Lower lobe of right lung (tissue), 2 donors: ENCODE measurements at regions not wholly inside any gene's neighbourhood (a gene's known extent, or its start where the extent isn't known, plus 50 kb on each side); places are given as distances from the start of the nearest gene placed in this dataset.

Experiments used
- ATAC-seq, 2 donors: fragments of 200-7000 bp; cut with Tn5 transposase; one replicate each; pipeline ENCODE4 v1.9.1; 2020 to 2022; ENCODE audit warnings: mild to moderate bottlenecking in 2 of 2, moderate library complexity in 2 of 2
- DNase-seq: peaks from one replicate; pipeline ENCODE4 v3.0.0-alpha.2; 2020
- H3K27ac ChIP-seq: fragments of 200-600 bp; one replicate; pipeline ENCODE4 v1.8.0; 2022
- H3K27me3 ChIP-seq: fragments of 200-600 bp; one replicate; pipeline ENCODE4 v1.8.0; 2022; ENCODE audit warnings: low read depth
- H3K36me3 ChIP-seq: fragments of 200-600 bp; one replicate; pipeline ENCODE4 v1.8.0; 2022; ENCODE audit warnings: mild to moderate bottlenecking
- H3K4me1 ChIP-seq: fragments of 200-600 bp; one replicate; pipeline ENCODE4 v1.8.0; 2022
- H3K4me3 ChIP-seq: fragments of 200-600 bp; one replicate; pipeline ENCODE4 v1.8.0; 2022; ENCODE audit warnings: mild to moderate bottlenecking
- H3K9me3 ChIP-seq: fragments of 200-600 bp; one replicate; pipeline ENCODE4 v1.8.0; 2022
- CTCF ChIP-seq: fragments of 200-600 bp; IDR thresholded peaks from one replicate; pipeline ENCODE4 v1.8.0; 2022; ENCODE audit warnings: antibody characterized with exemption, mild to moderate bottlenecking
- intact Hi-C: fragments of 100-400 bp; cut with DNase I; formaldehyde crosslinking; loops from one replicate; pipeline ENCODE4 v1.11.0; 2022
- donor health status: DM: no; HTN: yes; CAD: no; lungs with severe emphysema.

GRCh38 chr15:31870328-31871165 lies 159.8 kb upstream of the CHRNA7 start, which contains the start of gene OTUD7A:
Gene OTUD7A (minus strand): TSS chr15:31870673.
- DNase-seq (peak; percentile 88), ATAC-seq (peak; percentile 97 to 99)
- Histone ChIP-seq H3K4me1 (peaks cover 5% of the 10 kb centered on the region), H3K27ac (peak within 1 kb of the TSS; percentile 67), H3K27me3 (no peaks in the 10 kb centered on the region), H3K36me3 (no peaks in the 10 kb centered on the region), H3K9me3 (no peaks in the 10 kb centered on the region), H3K4me3 (peak within 1 kb of the TSS; percentile 63)
- intact Hi-C loops: no loop called here
- TF ChIP-seq CTCF: no peak

GRCh38 chr15:31871166-31871886 lies 159.0 kb upstream of the CHRNA7 start:
- TF ChIP-seq CTCF: no peak
- peak overlapping the region; percentile 63 for H3K4me3 ChIP-seq
- peak overlapping the region; percentile 67 for H3K27ac ChIP-seq
- peaks cover 5% of the 10 kb centered on the region for H3K4me1 ChIP-seq
- ATAC-seq (peak; percentile 14 to 54), DNase-seq (no peak)
- intact Hi-C loops: no loop called here
- no peaks in the 10 kb centered on the region for H3K36me3 ChIP-seq
- no peaks in the 10 kb centered on the region for H3K27me3 ChIP-seq
- no peaks in the 10 kb centered on the region for H3K9me3 ChIP-seq

- no peaks in the 10 kb centered on the region for H3K36me3 ChIP-seq
- ATAC-seq (no peak), DNase-seq (no peak)
- intact Hi-C loops: no loop called here
- H3K27me3 ChIP-seq: no peaks in the 10 kb centered on the region
- peaks cover 5% of the 10 kb centered on the region for H3K4me1 ChIP-seq
- no peak overlapping the region for H3K27ac ChIP-seq
- H3K9me3 ChIP-seq: no peaks in the 10 kb centered on the region
- TF ChIP-seq CTCF: no peak
- no peak overlapping the region for H3K4me3 ChIP-seq
Observed at GRCh38 chr15:31871887-31872281, 158.4 kb upstream of the CHRNA7 start.

- H3K27me3 ChIP-seq: peaks cover 10% of the 10 kb centered on the region
- ATAC-seq (no peak), DNase-seq (no peak)
- no peaks in the 10 kb centered on the region for H3K9me3 ChIP-seq
- H3K4me3 ChIP-seq: no peak overlapping the region
- intact Hi-C loops: no loop called here
- no peak for TF ChIP-seq CTCF
- no peaks in the 10 kb centered on the region for H3K36me3 ChIP-seq
- no peak overlapping the region for H3K27ac ChIP-seq
- no peaks in the 10 kb centered on the region for H3K4me1 ChIP-seq
Observed at GRCh38 chr15:31887246-31887645, 143.1 kb upstream of the CHRNA7 start.

GRCh38 chr15:31892513-31892912 lies 137.8 kb upstream of the CHRNA7 start:
- Histone ChIP-seq H3K36me3 (no peaks in the 10 kb centered on the region), H3K4me1 (no peaks in the 10 kb centered on the region), H3K27me3 (peaks cover 3% of the 10 kb centered on the region), H3K27ac (no peak overlapping the region), H3K9me3 (peaks cover 8% of the 10 kb centered on the region), H3K4me3 (no peak overlapping the region)
- intact Hi-C loops: no loop called here
- DNase-seq: no peak
- no peak for ATAC-seq
- no peak for TF ChIP-seq CTCF
